H1 (cell line): ENCODE measurements at regions not wholly inside any gene's neighbourhood (a gene's known extent, or its start where the extent isn't known, plus 50 kb on each side); places are given as distances from the start of the nearest gene placed in this dataset.

Experiments
- CTCF ChIA-PET: fragments of 300-600 bp; sonication (Branson Sonifier 250); formaldehyde crosslinking; loops from one replicate; lab custom pipeline; 2021; ENCODE audit not compliant: partially characterized antibody; lab: Charles Lee
- POLR2A ChIA-PET: fragments of 300-600 bp; sonication (Branson Sonifier 250); formaldehyde crosslinking; loops from one replicate; lab custom pipeline; 2021; ENCODE audit warnings: inconsistent platforms; ENCODE audit not compliant: partially characterized antibody; lab: Charles Lee
- DNase-seq, 2 experiments: peaks; one replicate each; pipeline versions ENCODE4 v3.0.0 to v3.0.0-alpha.2; 2010 to 2022; ENCODE audit warnings: low spot score in 2 of 2, low read depth in 1 of 2, mixed read lengths in 1 of 2
- FAIRE-seq: peaks from 2 replicates; lab custom pipeline; 2011; peaks lifted over from hg19 to GRCh38; lab: Jason Lieb, UNC
- H2AFZ ChIP-seq: 2 replicates; pipeline ENCODE4 v1.8.1; 2012; ENCODE audit warnings: low read length, inconsistent platforms
- H2AK5ac ChIP-seq: 2 replicates; pipeline ENCODE4 v1.6.1; 2013; ENCODE audit warnings: low read depth, low read length
- H2BK120ac ChIP-seq: replicated peaks from 2 replicates; pipeline ENCODE3; 2013; ENCODE audit warnings: low read depth, low read length, inconsistent platforms
- H2BK12ac ChIP-seq: 2 replicates; pipeline ENCODE4 v1.6.1; 2013; ENCODE audit warnings: low read depth, low read length
- H2BK15ac ChIP-seq: 2 replicates; pipeline ENCODE4 v1.6.1; 2013; ENCODE audit warnings: low read length
- H2BK20ac ChIP-seq: 2 replicates; pipeline ENCODE4 v1.6.1; 2013; ENCODE audit warnings: low read length
- H2BK5ac ChIP-seq: 2 replicates; pipeline ENCODE4 v1.6.1; 2013; ENCODE audit warnings: low read depth, low read length
- H3K14ac ChIP-seq: 2 replicates; pipeline ENCODE4 v1.6.1; 2013; ENCODE audit warnings: inconsistent platforms; ENCODE audit not compliant: insufficient read length
- H3K18ac ChIP-seq: 2 replicates; pipeline ENCODE4 v1.6.1; 2013; ENCODE audit warnings: low read length; ENCODE audit errors: extremely low read depth
- H3K23ac ChIP-seq: 2 replicates; pipeline ENCODE4 v1.6.1; 2013; ENCODE audit warnings: inconsistent platforms; ENCODE audit not compliant: insufficient read length
- H3K23me2 ChIP-seq: 2 replicates; pipeline ENCODE4 v1.6.1; 2013; ENCODE audit warnings: low read depth, low read length
- H3K27ac ChIP-seq: 2 replicates; pipeline ENCODE4 v1.6.1; 2011; ENCODE audit warnings: low read depth, low read length, inconsistent platforms
- H3K27me3 ChIP-seq, 4 experiments: replicated peaks in 1 of 4; 1 replicate in 1 of 4; 2 replicates in 3 of 4; pipeline versions ENCODE4 v1.6.1 to v1.8.1; 2011 to 2013; ENCODE audit warnings: low read length in 3 of 4, mild to moderate bottlenecking in 3 of 4, inconsistent platforms in 2 of 4, mixed read lengths in 2 of 4, moderate library complexity in 1 of 4; ENCODE audit not compliant: control insufficient read depth in 3 of 4, insufficient read depth in 3 of 4; ENCODE audit errors: extremely low read depth in 1 of 4
- H3K36me3 ChIP-seq, 4 experiments: 2 replicates each; pipeline versions ENCODE4 v1.6.1 to v1.8.1; 2011 to 2013; ENCODE audit warnings: mild to moderate bottlenecking in 4 of 4, low read length in 3 of 4, moderate library complexity in 2 of 4, control low read depth in 1 of 4, inconsistent platforms in 1 of 4; ENCODE audit not compliant: insufficient read depth in 4 of 4, control insufficient read depth in 2 of 4
- H3K4ac ChIP-seq: replicated peaks from 2 replicates; pipeline ENCODE3; 2013; ENCODE audit warnings: low read length, low read depth, mixed read lengths, inconsistent platforms; ENCODE audit not compliant: insufficient read length
- H3K4me1 ChIP-seq, 4 experiments: replicated peaks in 1 of 4; 1 replicate in 1 of 4; 2 replicates in 3 of 4; pipeline versions ENCODE4 v1.6.1 to v1.8.1; 2011 to 2013; ENCODE audit warnings: low read length in 3 of 4, inconsistent platforms in 2 of 4, mixed read lengths in 1 of 4; ENCODE audit not compliant: insufficient read depth in 4 of 4, control insufficient read depth in 3 of 4
- H3K4me2 ChIP-seq, 2 experiments: 2 replicates each; pipeline versions ENCODE4 v1.6.1 to v1.8.1; 2011 to 2013; ENCODE audit warnings: low read depth in 2 of 2, low read length in 2 of 2, control low read depth in 1 of 2, inconsistent platforms in 1 of 2, mild to moderate bottlenecking in 1 of 2; ENCODE audit not compliant: insufficient read depth in 1 of 2
- H3K4me3 ChIP-seq, 4 experiments: fragments of 200-600, 300-600 bp in 1 of 4; sonication (generic), shearing (Covaris generic), sonication (Bioruptor Twin) in 1 of 4; 2 replicates each; pipeline versions ENCODE4 v1.5.1 to v1.8.1; 2011 to 2016; ENCODE audit warnings: low read length in 4 of 4, low read depth in 3 of 4, control low read depth in 2 of 4, inconsistent platforms in 2 of 4, mild to moderate bottlenecking in 2 of 4, mixed read lengths in 1 of 4, moderate library complexity in 1 of 4; ENCODE audit not compliant: insufficient read depth in 2 of 4; ENCODE audit errors: extremely low read depth in 1 of 4
- H3K56ac ChIP-seq: replicated peaks from 2 replicates; pipeline ENCODE3; 2013; ENCODE audit warnings: low read depth, mild to moderate bottlenecking, mixed read lengths, low read length, inconsistent platforms; ENCODE audit not compliant: insufficient read length
- H3K79me1 ChIP-seq: 2 replicates; pipeline ENCODE4 v1.6.1; 2013; ENCODE audit warnings: low read depth, low read length, control low read depth
- H3K79me2 ChIP-seq, 2 experiments: 2 replicates each; pipeline versions ENCODE4 v1.6.1 to v1.8.1; 2012 to 2013; ENCODE audit warnings: low read length in 2 of 2, mild to moderate bottlenecking in 2 of 2, inconsistent platforms in 1 of 2; ENCODE audit not compliant: insufficient read depth in 2 of 2, control insufficient read depth in 1 of 2
- H3K9ac ChIP-seq, 4 experiments: replicated peaks in 1 of 4; 1 replicate in 1 of 4; 2 replicates in 3 of 4; pipeline versions ENCODE4 v1.6.1 to v1.8.1; 2011 to 2013; ENCODE audit warnings: low read depth in 3 of 4, low read length in 3 of 4, control low read depth in 2 of 4, mild to moderate bottlenecking in 2 of 4, moderate library complexity in 2 of 4, inconsistent platforms in 1 of 4; ENCODE audit errors: extremely low read depth in 1 of 4
- H3K9me3 ChIP-seq, 2 experiments: 2 replicates each; pipeline versions ENCODE4 v1.6.1 to v1.8.1; 2012 to 2013; ENCODE audit warnings: mild to moderate bottlenecking in 2 of 2, moderate library complexity in 2 of 2, control low read depth in 1 of 2, inconsistent platforms in 1 of 2, low read depth in 1 of 2, low read length in 1 of 2, mixed read lengths in 1 of 2; ENCODE audit not compliant: insufficient read depth in 2 of 2
- H4K20me1 ChIP-seq, 2 experiments: replicated peaks in 1 of 2; 2 replicates each; pipeline versions ENCODE3 to v1.8.1; 2011 to 2013; ENCODE audit warnings: inconsistent platforms in 2 of 2, low read length in 2 of 2, mild to moderate bottlenecking in 1 of 2; ENCODE audit not compliant: insufficient read depth in 2 of 2, control insufficient read depth in 1 of 2
- H4K5ac ChIP-seq: 2 replicates; pipeline ENCODE4 v1.6.1; 2013; ENCODE audit warnings: low read length, low read depth, mixed read lengths, inconsistent platforms; ENCODE audit not compliant: insufficient read length
- H4K8ac ChIP-seq: 2 replicates; pipeline ENCODE4 v1.8.0; 2013; ENCODE audit warnings: mild to moderate bottlenecking, moderate library complexity, low read length, inconsistent platforms; ENCODE audit not compliant: insufficient read depth; ENCODE audit errors: extremely low read depth
- H4K91ac ChIP-seq: replicated peaks from 2 replicates; pipeline ENCODE3; 2013; ENCODE audit warnings: low read length, mixed read lengths, inconsistent platforms; ENCODE audit not compliant: insufficient read length
- BCL11A ChIP-seq, 2 experiments: IDR thresholded peaks; one replicate each; pipeline ENCODE4 v1.6.1; 2011; ENCODE audit warnings: low read depth in 2 of 2, low read length in 2 of 2, mild to moderate bottlenecking in 2 of 2
- CHD2 ChIP-seq: IDR thresholded peaks from 2 replicates; pipeline ENCODE4 v1.6.1; 2012; ENCODE audit warnings: low read length, improper control_type of control experiment
- FOSL1 ChIP-seq: IDR thresholded peaks from 2 replicates; pipeline ENCODE4 v1.6.1; 2011; ENCODE audit warnings: mild to moderate bottlenecking, low read depth, low read length, moderate library complexity; ENCODE audit not compliant: insufficient read depth
- MAX ChIP-seq: IDR thresholded peaks from 2 replicates; pipeline ENCODE4 v1.6.1; 2012; ENCODE audit warnings: inconsistent platforms
- RXRA ChIP-seq: IDR thresholded peaks from 2 replicates; pipeline ENCODE4 v1.6.1; 2011; ENCODE audit warnings: low read depth, mild to moderate bottlenecking, low read length, moderate library complexity; ENCODE audit not compliant: insufficient read depth
- SP4 ChIP-seq: IDR thresholded peaks from 2 replicates; pipeline ENCODE4 v1.6.1; 2012; ENCODE audit warnings: low read length, inconsistent platforms
- YY1 ChIP-seq: IDR thresholded peaks from 2 replicates; pipeline ENCODE4 v1.6.1; 2011; ENCODE audit warnings: low read depth, mild to moderate bottlenecking, low read length
- WGBS, 2 experiments: shearing (Covaris generic) in 1 of 2; methylation state at CpG; one replicate each; pipeline versions ENCODE4 v1.1.6 to v1.1.7; 2013 to 2015; ENCODE audit warnings: low lambda C conversion rate in 2 of 2, mixed read lengths in 2 of 2, inconsistent platforms in 1 of 2, low coverage in 1 of 2, missing lambda C conversion rate in 1 of 2; ENCODE audit not compliant: insufficient replicate concordance in 2 of 2, insufficient coverage in 1 of 2, insufficient read length in 1 of 2; ENCODE audit errors: extremely low coverage in 1 of 2, missing lambda C conversion rate in 1 of 2; 5-methylcytosine and 5-hydroxymethylcytosine counted together

GRCh38 chr12:41768456-41768855 is 376.2 kb downstream of the GXYLT1 start:
- no peak overlapping the region for H3K23ac ChIP-seq
- no peaks in the 10 kb centered on the region; a peak in 1 of 7 replicates for H3K27me3 ChIP-seq
- H3K4me3 ChIP-seq, result no peak overlapping the region
- no peaks in the 10 kb centered on the region for H3K36me3 ChIP-seq
- H4K5ac ChIP-seq, result no peak overlapping the region
- DNase-seq (no peak), FAIRE-seq (no peak)
- H3K27ac ChIP-seq, result no peak overlapping the region
- H3K9ac ChIP-seq, result no peak overlapping the region
- H2BK20ac ChIP-seq, result no peak overlapping the region
- ChIA-PET CTCF (no interaction called here), POLR2A (no interaction called here)
- no peak for TF ChIP-seq YY1
- TF ChIP-seq FOSL1, result no peak
- TF ChIP-seq BCL11A (IDR thresholded peaks at IDR 0.05; ENCODE audit: low read depth in 2 of 2, low read length in 2 of 2), result no peak
- TF ChIP-seq SP4, result no peak
- no peak for TF ChIP-seq RXRA
- TF ChIP-seq CHD2, result no peak
- no peak for TF ChIP-seq MAX
- H2BK15ac ChIP-seq, result no peak overlapping the region
- no peaks in the 10 kb centered on the region; the same call in 1 of the 2 replicates for H3K23me2 ChIP-seq
- H3K4me1 ChIP-seq, result peaks cover 0 to 5% (median 0%) of the 10 kb centered on the region in 4 experiments; a peak in 1 of 7 replicates
- H3K4ac ChIP-seq, result no peak overlapping the region
- H3K79me2 ChIP-seq, result no peaks in the 10 kb centered on the region
- H4K8ac ChIP-seq, result no peak overlapping the region
- no peak overlapping the region for H3K56ac ChIP-seq
- H3K9me3 ChIP-seq, result no peaks in the 10 kb centered on the region
- no peak overlapping the region for H3K4me2 ChIP-seq
- no peak overlapping the region for H2BK120ac ChIP-seq
- H2AK5ac ChIP-seq, result no peak overlapping the region
- H3K79me1 ChIP-seq, result no peaks in the 10 kb centered on the region
- H2AFZ ChIP-seq, result no peak overlapping the region
- no peak overlapping the region for H2BK12ac ChIP-seq
- H3K18ac ChIP-seq, result no peak overlapping the region
- 88% methylated on average over 7 of the region's 7 CpGs; no CpG with 5 or more reads in 1 of the 2 experiments for WGBS, 2 experiments
- no peak overlapping the region for H3K14ac ChIP-seq
- no peak overlapping the region for H2BK5ac ChIP-seq
- no peak overlapping the region for H4K91ac ChIP-seq
- no peaks in the 10 kb centered on the region for H4K20me1 ChIP-seq
